Astrocyte (in vitro differentiated cells and primary cell): ENCODE measurements at regions not wholly inside any gene's neighbourhood (a gene's known extent, or its start where the extent isn't known, plus 50 kb on each side); places are given as distances from the start of the nearest gene placed in this dataset.

Source experiments
- DNase-seq: peaks from one replicate; pipeline ENCODE4 v3.0.0-alpha.2; 2010; ENCODE audit warnings: low read depth
- FAIRE-seq: peaks from 2 replicates; lab custom pipeline; 2011; peaks lifted over from hg19 to GRCh38; lab: Jason Lieb, UNC
- H2AFZ ChIP-seq: 2 replicates; pipeline ENCODE4 v1.6.0; 2012; ENCODE audit warnings: low read depth, low read length, inconsistent platforms
- H3K27ac ChIP-seq: 2 replicates; pipeline ENCODE4 v1.5.1; 2011; ENCODE audit warnings: low read depth, low read length, inconsistent platforms
- H3K27me3 ChIP-seq: 2 replicates; pipeline ENCODE4 v1.6.0; 2011; ENCODE audit warnings: low read length, inconsistent platforms; ENCODE audit not compliant: insufficient read depth
- H3K36me3 ChIP-seq: 2 replicates; pipeline ENCODE4 v1.5.1; 2011; ENCODE audit warnings: low read length, inconsistent platforms; ENCODE audit not compliant: insufficient read depth
- H3K4me1 ChIP-seq: 2 replicates; pipeline ENCODE4 v1.5.1; 2011; ENCODE audit warnings: low read length, inconsistent platforms; ENCODE audit not compliant: insufficient read depth
- H3K4me2 ChIP-seq: 2 replicates; pipeline ENCODE4 v1.6.0; 2012; ENCODE audit warnings: low read length, inconsistent platforms
- H3K4me3 ChIP-seq: 2 replicates; pipeline ENCODE4 v1.5.1; 2011; ENCODE audit warnings: low read depth, mild to moderate bottlenecking, low read length, inconsistent platforms; ENCODE audit not compliant: insufficient read depth
- H3K79me2 ChIP-seq: 2 replicates; pipeline ENCODE4 v1.6.0; 2012; ENCODE audit warnings: mild to moderate bottlenecking, low read length, inconsistent platforms; ENCODE audit not compliant: insufficient read depth
- H3K9ac ChIP-seq: 2 replicates; pipeline ENCODE4 v1.6.0; 2012; ENCODE audit warnings: mild to moderate bottlenecking, low read length, inconsistent platforms
- H3K9me3 ChIP-seq: 2 replicates; pipeline ENCODE4 v1.5.1; 2012; ENCODE audit warnings: low read depth, mild to moderate bottlenecking, low read length, inconsistent platforms; ENCODE audit not compliant: insufficient read depth
- H4K20me1 ChIP-seq: 2 replicates; pipeline ENCODE4 v1.6.0; 2012; ENCODE audit warnings: low read length, inconsistent platforms; ENCODE audit not compliant: insufficient read depth
- H3K27ac Mint-ChIP-seq: one replicate; pipeline ENCODE4 v1.8.0; 2021; ENCODE audit warnings: mild to moderate bottlenecking, mixed read lengths; ENCODE audit not compliant: unreplicated experiment
- H3K27me3 Mint-ChIP-seq: one replicate; pipeline ENCODE4 v1.8.0; 2021; ENCODE audit warnings: low read depth, mixed read lengths; ENCODE audit not compliant: unreplicated experiment
- H3K36me3 Mint-ChIP-seq: one replicate; pipeline ENCODE4 v1.8.0; 2021; ENCODE audit warnings: low read depth, mixed read lengths; ENCODE audit not compliant: unreplicated experiment
- H3K4me1 Mint-ChIP-seq: one replicate; pipeline ENCODE4 v1.8.0; 2021; ENCODE audit warnings: low read depth, mixed read lengths; ENCODE audit not compliant: unreplicated experiment
- H3K4me3 Mint-ChIP-seq: one replicate; pipeline ENCODE4 v1.8.0; 2021; ENCODE audit warnings: mild to moderate bottlenecking, moderate library complexity, mixed read lengths; ENCODE audit not compliant: unreplicated experiment
- H3K9me3 Mint-ChIP-seq: one replicate; pipeline ENCODE4 v1.8.0; 2021; ENCODE audit warnings: mild to moderate bottlenecking, mixed read lengths; ENCODE audit not compliant: unreplicated experiment
- CTCF ChIP-seq: IDR thresholded peaks from 2 replicates; pipeline ENCODE4 v1.5.1; 2011; ENCODE audit warnings: low read depth, mild to moderate bottlenecking, inconsistent platforms, low read length, moderate library complexity; ENCODE audit not compliant: insufficient read depth
- EZH2 ChIP-seq: IDR thresholded peaks from 2 replicates; pipeline ENCODE4 v1.6.1; 2012; ENCODE audit warnings: mild to moderate bottlenecking, low read length, inconsistent platforms; ENCODE audit not compliant: insufficient read depth

GRCh38 chr2:78811955-78812610 lies 213.4 kb upstream of the REG3G start:
- Histone ChIP-seq H3K4me2 (no peak overlapping the region), H3K9me3 (no peaks in the 10 kb centered on the region), H3K4me3 (no peak overlapping the region), H3K27ac (no peak overlapping the region), H3K27me3 (no peaks in the 10 kb centered on the region), H3K9ac (no peak overlapping the region), H3K4me1 (no peaks in the 10 kb centered on the region), H2AFZ (no peak overlapping the region), H3K79me2 (no peaks in the 10 kb centered on the region), H4K20me1 (no peaks in the 10 kb centered on the region), H3K36me3 (no peaks in the 10 kb centered on the region)
- Mint-ChIP-seq H3K9me3 (no peaks in the 10 kb centered on the region), H3K4me3 (no peak overlapping the region), H3K4me1 (no peaks in the 10 kb centered on the region), H3K27ac (no peak overlapping the region), H3K36me3 (no peaks in the 10 kb centered on the region), H3K27me3 (no peaks in the 10 kb centered on the region)
- TF ChIP-seq EZH2 (no peak), CTCF (no peak)
- FAIRE-seq (no peak), DNase-seq (no peak)

- Mint-ChIP-seq H3K27ac (no peak overlapping the region), H3K36me3 (no peaks in the 10 kb centered on the region), H3K4me3 (no peak overlapping the region), H3K4me1 (no peaks in the 10 kb centered on the region), H3K27me3 (no peaks in the 10 kb centered on the region), H3K9me3 (no peaks in the 10 kb centered on the region)
- no peak overlapping the region for H3K4me2 ChIP-seq
- no peaks in the 10 kb centered on the region for H3K9me3 ChIP-seq
- no peak overlapping the region for H3K27ac ChIP-seq
- H3K9ac ChIP-seq: no peak overlapping the region
- no peaks in the 10 kb centered on the region for H3K79me2 ChIP-seq
- H3K36me3 ChIP-seq: no peaks in the 10 kb centered on the region
- FAIRE-seq (no peak), DNase-seq (no peak)
- H3K27me3 ChIP-seq: no peaks in the 10 kb centered on the region
- H3K4me1 ChIP-seq: no peaks in the 10 kb centered on the region
- no peaks in the 10 kb centered on the region for H4K20me1 ChIP-seq
- TF ChIP-seq CTCF (no peak), EZH2 (no peak)
- H2AFZ ChIP-seq: no peak overlapping the region
- H3K4me3 ChIP-seq: no peak overlapping the region
These were observed 211.0 kb upstream of the REG3G start for GRCh38 chr2:78814331-78814986.

- H3K9me3 ChIP-seq: no peaks in the 10 kb centered on the region
- H3K4me2 ChIP-seq: no peak overlapping the region
- no peaks in the 10 kb centered on the region for H4K20me1 ChIP-seq
- no peak overlapping the region for H3K27ac ChIP-seq
- DNase-seq (no peak), FAIRE-seq (no peak)
- no peak overlapping the region for H3K4me3 ChIP-seq
- no peaks in the 10 kb centered on the region for H3K9me3 Mint-ChIP-seq
- no peak overlapping the region for H3K27ac Mint-ChIP-seq
- no peak overlapping the region for H3K4me3 Mint-ChIP-seq
- no peaks in the 10 kb centered on the region for H3K27me3 ChIP-seq
- TF ChIP-seq EZH2 (no peak), CTCF (no peak)
- H3K4me1 ChIP-seq: no peaks in the 10 kb centered on the region
- no peak overlapping the region for H3K9ac ChIP-seq
- H3K36me3 ChIP-seq: no peaks in the 10 kb centered on the region
- H3K4me1 Mint-ChIP-seq: no peaks in the 10 kb centered on the region
- H3K79me2 ChIP-seq: no peaks in the 10 kb centered on the region
- H2AFZ ChIP-seq: no peak overlapping the region
- no peaks in the 10 kb centered on the region for H3K27me3 Mint-ChIP-seq
- no peaks in the 10 kb centered on the region for H3K36me3 Mint-ChIP-seq
These were observed 208.1 kb upstream of the REG3G start for GRCh38 chr2:78817430-78817829.
